ENCODE measurements at regions not wholly inside any gene's neighbourhood (a gene's known extent, or its start where the extent isn't known, plus 50 kb on each side); places are given as distances from the start of the nearest gene placed in this dataset.

DNA sequence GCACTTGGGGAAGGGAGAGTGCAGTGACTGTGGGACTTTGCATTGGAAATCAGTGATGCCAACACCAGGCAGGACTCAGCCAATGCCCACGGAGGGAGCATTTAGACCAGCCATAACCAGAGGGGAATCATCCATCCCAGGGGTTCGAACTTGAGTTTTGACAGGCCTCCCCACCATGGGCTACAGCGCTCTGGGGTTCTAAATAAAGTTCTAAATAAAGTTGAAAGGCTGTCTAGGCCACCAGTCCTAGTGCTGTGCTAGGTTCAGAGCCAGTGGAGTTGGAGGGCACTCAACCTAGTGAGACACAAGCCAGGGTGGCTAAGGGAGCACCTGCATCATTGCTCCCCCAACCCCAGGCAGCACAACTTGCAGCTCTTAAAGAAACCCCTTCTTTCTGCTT is 82.0 kb upstream of the SLC38A4 start:
- H3K4me2 ChIP-seq, result no peak overlapping the region
- H3K4me1 ChIP-seq, result no peaks in the 10 kb centered on the region
- 26% methylated on average over 3 of the region's 3 CpGs for WGBS (ENCODE audit: missing lambda C conversion rate)
- ChIA-PET POLR2A (no interaction called here), CTCF (no interaction called here)
- TF ChIP-seq REST (IDR thresholded peaks at IDR 0.05), result no peak
- no peak for TF ChIP-seq EP300 (IDR thresholded peaks at IDR 0.05)
- TF ChIP-seq RNF2 (IDR thresholded peaks at IDR 0.05; ENCODE audit: borderline replicate concordance, low read depth), result no peak
- TF ChIP-seq PHF8 (IDR thresholded peaks at IDR 0.05; ENCODE audit: borderline replicate concordance, low read depth), result no peak
- TF ChIP-seq, protein P1, sequence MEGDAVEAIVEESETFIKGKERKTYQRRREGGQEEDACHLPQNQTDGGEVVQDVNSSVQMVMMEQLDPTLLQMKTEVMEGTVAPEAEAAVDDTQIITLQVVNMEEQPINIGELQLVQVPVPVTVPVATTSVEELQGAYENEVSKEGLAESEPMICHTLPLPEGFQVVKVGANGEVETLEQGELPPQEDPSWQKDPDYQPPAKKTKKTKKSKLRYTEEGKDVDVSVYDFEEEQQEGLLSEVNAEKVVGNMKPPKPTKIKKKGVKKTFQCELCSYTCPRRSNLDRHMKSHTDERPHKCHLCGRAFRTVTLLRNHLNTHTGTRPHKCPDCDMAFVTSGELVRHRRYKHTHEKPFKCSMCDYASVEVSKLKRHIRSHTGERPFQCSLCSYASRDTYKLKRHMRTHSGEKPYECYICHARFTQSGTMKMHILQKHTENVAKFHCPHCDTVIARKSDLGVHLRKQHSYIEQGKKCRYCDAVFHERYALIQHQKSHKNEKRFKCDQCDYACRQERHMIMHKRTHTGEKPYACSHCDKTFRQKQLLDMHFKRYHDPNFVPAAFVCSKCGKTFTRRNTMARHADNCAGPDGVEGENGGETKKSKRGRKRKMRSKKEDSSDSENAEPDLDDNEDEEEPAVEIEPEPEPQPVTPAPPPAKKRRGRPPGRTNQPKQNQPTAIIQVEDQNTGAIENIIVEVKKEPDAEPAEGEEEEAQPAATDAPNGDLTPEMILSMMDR (IDR thresholded peaks at IDR 0.05), result no peak
- TF ChIP-seq HES2 (IDR thresholded peaks at IDR 0.05), result no peak
- DNase-seq (ENCODE audit: low read depth in 1 of 2, low spot score in 1 of 2), result no peak
- peaks cover 9% of the 10 kb centered on the region; the same call in 1 of the 3 replicates for H3K9me3 ChIP-seq
- ATAC-seq, result no peak
- no peak for FAIRE-seq
- no peak overlapping the region for H3K4me3 ChIP-seq
- H3K27ac ChIP-seq, result no peak overlapping the region

GRCh38 chr12:46908236-46908935 is 82.6 kb upstream of the SLC38A4 start:
- TF ChIP-seq RAD21 (conservative IDR thresholded peaks at IDR 0.05 in 1 of 2, IDR thresholded peaks at IDR 0.05 in 1 of 2), result no peak
- no peak for TF ChIP-seq ELK1 (IDR thresholded peaks at IDR 0.05; ENCODE audit: low read depth, low read length)
- no peak for TF ChIP-seq USF2 (IDR thresholded peaks at IDR 0.05)
- no peak for TF ChIP-seq HEYL (CRISPR knock-in tag; IDR thresholded peaks at IDR 0.05)
- TF ChIP-seq CEBPB (IDR thresholded peaks at IDR 0.05), result no peak
- no peak for TF ChIP-seq KDM5A (IDR thresholded peaks at IDR 0.05)
- no peak for TF ChIP-seq PHF8 (IDR thresholded peaks at IDR 0.05; ENCODE audit: borderline replicate concordance, low read depth)
- ATAC-seq (no peak; a peak in 1 of 6 replicates), DNase-seq (ENCODE audit: low read depth in 1 of 2, low spot score in 1 of 2) (no peak), FAIRE-seq (no peak)
- Histone ChIP-seq H3K4me3 (no peak overlapping the region), H3K4me1 (no peaks in the 10 kb centered on the region), H3K4me2 (no peak overlapping the region), H3K27ac (no peak overlapping the region), H3K9me3 (peaks cover 10% of the 10 kb centered on the region; the same call in 1 of the 3 replicates)
- WGBS (ENCODE audit: missing lambda C conversion rate), result 63% methylated on average over 2 of the region's 2 CpGs
- ChIA-PET POLR2A (no interaction called here), CTCF (no interaction called here)
